IPS-20b (cell line): ENCODE measurements at regions not wholly inside any gene's neighbourhood (a gene's known extent, or its start where the extent isn't known, plus 50 kb on each side); places are given as distances from the start of the nearest gene placed in this dataset.

ENCODE experiments used
- H3K27ac ChIP-seq: one replicate; pipeline ENCODE4 v1.5.1; 2013; ENCODE audit warnings: low read length
- H3K27me3 ChIP-seq: 2 replicates; pipeline ENCODE4 v1.6.1; 2013; ENCODE audit warnings: mild to moderate bottlenecking, low read length, inconsistent platforms; ENCODE audit not compliant: insufficient read depth
- H3K36me3 ChIP-seq: 2 replicates; pipeline ENCODE4 v1.6.1; 2013; ENCODE audit warnings: low read depth, mild to moderate bottlenecking, inconsistent platforms, low read length, moderate library complexity; ENCODE audit not compliant: insufficient read depth
- H3K4me1 ChIP-seq: 2 replicates; pipeline ENCODE4 v1.6.1; 2013; ENCODE audit warnings: mild to moderate bottlenecking, control low read depth, inconsistent platforms, low read length, moderate library complexity; ENCODE audit not compliant: insufficient read depth
- H3K4me3 ChIP-seq: 2 replicates; pipeline ENCODE4 v1.5.1; 2013; ENCODE audit warnings: mild to moderate bottlenecking, low read length, inconsistent platforms
- H3K9ac ChIP-seq: 2 replicates; pipeline ENCODE4 v1.6.1; 2013; ENCODE audit warnings: low read depth, mild to moderate bottlenecking, inconsistent platforms, low read length, moderate library complexity
- H3K9me3 ChIP-seq: 2 replicates; pipeline ENCODE4 v1.6.1; 2013; ENCODE audit warnings: mild to moderate bottlenecking, low read depth, low read length, inconsistent platforms; ENCODE audit not compliant: insufficient read depth

GRCh38 chr13:103133556-103133955, 67.3 kb upstream of the SLC10A2 start:
- Histone ChIP-seq H3K27ac (no peak overlapping the region), H3K36me3 (no peaks in the 10 kb centered on the region), H3K9ac (no peak overlapping the region), H3K4me3 (no peak overlapping the region), H3K9me3 (no peaks in the 10 kb centered on the region), H3K27me3 (no peaks in the 10 kb centered on the region), H3K4me1 (no peaks in the 10 kb centered on the region)

GRCh38 chr13:103130681-103131210, 64.5 kb upstream of the SLC10A2 start:
- no peak overlapping the region for H3K9ac ChIP-seq
- no peaks in the 10 kb centered on the region for H3K36me3 ChIP-seq
- H3K4me3 ChIP-seq = no peak overlapping the region
- no peaks in the 10 kb centered on the region for H3K4me1 ChIP-seq
- no peak overlapping the region for H3K27ac ChIP-seq
- H3K9me3 ChIP-seq = no peaks in the 10 kb centered on the region
- no peaks in the 10 kb centered on the region for H3K27me3 ChIP-seq

GRCh38 chr13:103130146-103130545, 63.9 kb upstream of the SLC10A2 start:
- H3K27ac ChIP-seq = no peak overlapping the region
- no peaks in the 10 kb centered on the region for H3K9me3 ChIP-seq
- H3K4me3 ChIP-seq = no peak overlapping the region
- no peak overlapping the region for H3K9ac ChIP-seq
- no peaks in the 10 kb centered on the region for H3K27me3 ChIP-seq
- no peaks in the 10 kb centered on the region for H3K4me1 ChIP-seq
- no peaks in the 10 kb centered on the region for H3K36me3 ChIP-seq
